ENCODE measurements at regions not wholly inside any gene's neighbourhood (a gene's known extent, or its start where the extent isn't known, plus 50 kb on each side); places are given as distances from the start of the nearest gene placed in this dataset.

GRCh38 chr18:30674596-30674995, 367.9 kb downstream of the DSC3 start:
- TF ChIP-seq EZH2 (IDR thresholded peaks at IDR 0.05; ENCODE audit: low read length, missing control alignments): no peak
- TF ChIP-seq, protein P1, sequence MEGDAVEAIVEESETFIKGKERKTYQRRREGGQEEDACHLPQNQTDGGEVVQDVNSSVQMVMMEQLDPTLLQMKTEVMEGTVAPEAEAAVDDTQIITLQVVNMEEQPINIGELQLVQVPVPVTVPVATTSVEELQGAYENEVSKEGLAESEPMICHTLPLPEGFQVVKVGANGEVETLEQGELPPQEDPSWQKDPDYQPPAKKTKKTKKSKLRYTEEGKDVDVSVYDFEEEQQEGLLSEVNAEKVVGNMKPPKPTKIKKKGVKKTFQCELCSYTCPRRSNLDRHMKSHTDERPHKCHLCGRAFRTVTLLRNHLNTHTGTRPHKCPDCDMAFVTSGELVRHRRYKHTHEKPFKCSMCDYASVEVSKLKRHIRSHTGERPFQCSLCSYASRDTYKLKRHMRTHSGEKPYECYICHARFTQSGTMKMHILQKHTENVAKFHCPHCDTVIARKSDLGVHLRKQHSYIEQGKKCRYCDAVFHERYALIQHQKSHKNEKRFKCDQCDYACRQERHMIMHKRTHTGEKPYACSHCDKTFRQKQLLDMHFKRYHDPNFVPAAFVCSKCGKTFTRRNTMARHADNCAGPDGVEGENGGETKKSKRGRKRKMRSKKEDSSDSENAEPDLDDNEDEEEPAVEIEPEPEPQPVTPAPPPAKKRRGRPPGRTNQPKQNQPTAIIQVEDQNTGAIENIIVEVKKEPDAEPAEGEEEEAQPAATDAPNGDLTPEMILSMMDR (conservative IDR thresholded peaks at IDR 0.05 in 1 of 2, IDR thresholded peaks at IDR 0.05 in 1 of 2; ENCODE audit: low read depth in 1 of 2, low read length in 2 of 2): no peak

All from fibroblast of lung (primary cell).